ENCODE measurements at regions not wholly inside any gene's neighbourhood (a gene's known extent, or its start where the extent isn't known, plus 50 kb on each side); places are given as distances from the start of the nearest gene placed in this dataset.

DNA sequence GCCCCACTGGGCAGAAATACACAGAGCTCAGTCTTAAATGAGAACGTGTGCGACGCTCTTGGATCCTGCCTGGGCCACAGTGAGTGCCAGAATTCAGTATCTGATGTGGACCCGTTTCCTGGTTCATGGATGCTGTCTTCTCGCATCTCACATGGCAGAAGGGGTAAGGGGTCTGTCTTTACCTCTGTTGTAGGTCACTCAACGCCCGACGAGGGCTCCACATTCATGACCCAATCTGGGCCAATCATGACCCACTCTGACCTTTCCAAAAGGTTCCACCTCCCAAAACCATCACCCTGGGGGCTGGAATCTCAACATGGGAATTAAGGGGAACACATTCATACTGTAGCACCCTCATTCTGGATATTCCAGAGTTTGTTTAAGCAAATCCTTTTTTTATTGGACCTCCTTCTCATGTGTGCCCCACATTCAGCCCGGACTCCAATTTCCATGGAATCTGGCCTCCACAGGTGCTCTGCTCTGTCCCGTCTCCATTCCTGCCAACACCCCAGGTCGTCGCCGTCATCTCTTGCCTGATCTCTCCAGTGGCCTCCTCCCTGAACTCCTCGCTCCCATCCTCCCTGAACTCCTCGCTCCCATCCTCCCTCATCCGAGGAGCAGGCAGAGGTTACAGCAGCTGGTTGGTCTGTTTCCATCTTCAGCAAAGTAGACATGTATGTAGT, 78.9 kb upstream of the OTOS start:
- DNase-seq (no peak), ATAC-seq (no peak)
- H3K36me3 ChIP-seq = no peaks in the 10 kb centered on the region
- H3K9me3 ChIP-seq = no peaks in the 10 kb centered on the region
- no peak for TF ChIP-seq CTCF (IDR thresholded peaks at IDR 0.05)
- no peak overlapping the region for H3K27ac ChIP-seq
- H3K27me3 ChIP-seq (ENCODE audit: low read depth) = no peaks in the 10 kb centered on the region
- no peaks in the 10 kb centered on the region for H3K4me1 ChIP-seq
- H3K4me3 ChIP-seq = no peak overlapping the region
- intact Hi-C loops (cut with DNase I) = no loop called here

- DNase-seq = no peak
Measured at GRCh38 chr2:240220371-240220770, 79.9 kb upstream of the OTOS start.

DNA sequence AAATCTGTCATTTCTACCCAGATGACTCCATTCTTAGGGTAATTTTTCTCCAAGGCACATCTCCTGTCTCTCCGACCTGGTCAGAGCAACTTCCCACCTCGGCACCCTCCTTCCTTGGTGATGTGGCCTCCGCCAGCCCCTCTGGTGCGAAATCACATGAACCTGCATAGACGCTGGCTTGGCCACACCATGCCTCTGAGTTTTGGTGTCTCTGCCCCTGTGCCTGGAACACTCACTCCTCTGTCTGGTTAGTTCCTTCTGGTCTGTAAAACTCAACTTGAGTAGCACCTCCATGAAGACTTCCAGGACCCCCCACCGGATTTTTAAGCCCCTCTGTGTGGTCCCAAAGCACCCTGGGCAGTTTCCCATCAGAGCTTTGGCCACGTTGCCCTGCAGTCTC, 83.2 kb upstream of the OTOS start:
- no peaks in the 10 kb centered on the region for H3K9me3 ChIP-seq
- no peak overlapping the region for H3K4me3 ChIP-seq
- no peak for ATAC-seq
- H3K4me1 ChIP-seq = no peaks in the 10 kb centered on the region
- no peaks in the 10 kb centered on the region for H3K36me3 ChIP-seq
- DNase-seq = no peak
- no peak overlapping the region for H3K27ac ChIP-seq
- intact Hi-C loops (cut with DNase I) = no loop called here
- peaks cover 3% of the 10 kb centered on the region for H3K27me3 ChIP-seq (ENCODE audit: low read depth)
- TF ChIP-seq CTCF (IDR thresholded peaks at IDR 0.05) = no peak

More at GRCh38 chr2:240220371-240220770, 79.9 kb upstream of the OTOS start:
- ATAC-seq = no peak
- no peak for TF ChIP-seq CTCF (IDR thresholded peaks at IDR 0.05)
- Histone ChIP-seq H3K27me3 (ENCODE audit: low read depth) (no peaks in the 10 kb centered on the region), H3K27ac (no peak overlapping the region), H3K9me3 (no peaks in the 10 kb centered on the region), H3K4me3 (no peak overlapping the region), H3K4me1 (no peaks in the 10 kb centered on the region), H3K36me3 (no peaks in the 10 kb centered on the region)
- intact Hi-C loops (cut with DNase I) = no loop called here

GRCh38 chr2:240224676-240225075, 84.2 kb upstream of the OTOS start:
- intact Hi-C loops (cut with DNase I) = no loop called here
- no peak overlapping the region for H3K27ac ChIP-seq
- DNase-seq = no peak
- H3K4me1 ChIP-seq = no peaks in the 10 kb centered on the region
- H3K27me3 ChIP-seq (ENCODE audit: low read depth) = peaks cover 3% of the 10 kb centered on the region
- no peak for ATAC-seq
- H3K9me3 ChIP-seq = no peaks in the 10 kb centered on the region
- no peak overlapping the region for H3K4me3 ChIP-seq
- TF ChIP-seq CTCF (IDR thresholded peaks at IDR 0.05) = no peak
- H3K36me3 ChIP-seq = no peaks in the 10 kb centered on the region

GRCh38 chr2:240225131-240225530, 84.7 kb upstream of the OTOS start:
- intact Hi-C loops (cut with DNase I) = no loop called here
- H3K27ac ChIP-seq = no peak overlapping the region
- H3K9me3 ChIP-seq = no peaks in the 10 kb centered on the region
- no peak overlapping the region for H3K4me3 ChIP-seq
- TF ChIP-seq CTCF (IDR thresholded peaks at IDR 0.05) = no peak
- H3K27me3 ChIP-seq (ENCODE audit: low read depth) = peaks cover 3% of the 10 kb centered on the region
- ATAC-seq = no peak
- no peaks in the 10 kb centered on the region for H3K4me1 ChIP-seq
- DNase-seq = no peak
- H3K36me3 ChIP-seq = no peaks in the 10 kb centered on the region

Measured in lower lobe of right lung (tissue), 2 donors.